A549 (cell line): ENCODE measurements at regions not wholly inside any gene's neighbourhood (a gene's known extent, or its start where the extent isn't known, plus 50 kb on each side); places are given as distances from the start of the nearest gene placed in this dataset.

Source experiments
- ATAC-seq, 2 experiments: fragments of 200-7000 bp in 1 of 2; fragments of >200 bp in 1 of 2; cut with Nextera tagmentation in 1 of 2; cut with Tn5 transposase in 1 of 2; 3 replicates each; pipeline versions ENCODE4 v1.8.0 to v1.9.1; 2018 to 2020; ENCODE audit warnings: mild to moderate bottlenecking in 1 of 2, moderate library complexity in 1 of 2
- CTCF ChIA-PET: fragments of 300-600 bp; sonication (Branson Sonifier 250); formaldehyde crosslinking; extraction: SDS; loops from one replicate; lab custom pipeline; 2021; ENCODE audit warnings: antibody characterized with exemption, inconsistent platforms; lab: Yijun Ruan, JAX
- POLR2A ChIA-PET: fragments of 350-600 bp; formaldehyde crosslinking; extraction: SDS; loops from one replicate; lab custom pipeline; 2021; ENCODE audit warnings: antibody characterized with exemption, inconsistent platforms; lab: Yijun Ruan, JAX
- DNase-seq, 2 experiments: peaks; one replicate each; pipeline versions ENCODE4 v3.0.0 to v3.0.0-alpha.2; 2011 to 2016; ENCODE audit warnings: low read depth in 1 of 2, low spot score in 1 of 2
- FAIRE-seq: peaks from 2 replicates; lab custom pipeline; 2011; peaks lifted over from hg19 to GRCh38; lab: Jason Lieb, UNC
- H3K27ac ChIP-seq, 2 experiments: fragments of >200 bp; sonication (Bioruptor Twin); formaldehyde crosslinking; 3 replicates each; pipeline ENCODE4 v1.5.1; 2016 to 2017
- H3K4me1 ChIP-seq: fragments of >200 bp; sonication (Bioruptor Twin); formaldehyde crosslinking; 3 replicates; pipeline ENCODE4 v1.6.1; 2016
- H3K4me2 ChIP-seq: fragments of >200 bp; sonication (Bioruptor Twin); formaldehyde crosslinking; 3 replicates; pipeline ENCODE4 v1.6.1; 2016
- H3K4me3 ChIP-seq: fragments of >200 bp; sonication (Bioruptor Twin); formaldehyde crosslinking; 3 replicates; pipeline ENCODE4 v1.5.1; 2016
- H3K9me3 ChIP-seq: fragments of >200 bp; sonication (Bioruptor Twin); formaldehyde crosslinking; 3 replicates; pipeline ENCODE4 v1.6.1; 2016
- CBX8 ChIP-seq: fragments of 200-600 bp; sonication (generic); IDR thresholded peaks from 2 replicates; pipeline ENCODE4 v1.6.1; 2016
- CHD2 ChIP-seq: fragments of 150-350 bp; IDR thresholded peaks from 2 replicates; pipeline ENCODE4 v1.6.1; 2014; ENCODE audit warnings: low read length; ENCODE audit not compliant: partially characterized antibody
- E2F6 ChIP-seq: IDR thresholded peaks from 2 replicates; pipeline ENCODE4 v1.6.1; 2012; ENCODE audit warnings: low read depth, borderline replicate concordance
- EHMT2 ChIP-seq: fragments of 200-600 bp; sonication (generic); IDR thresholded peaks from 2 replicates; pipeline ENCODE4 v1.6.1; 2016; ENCODE audit warnings: antibody characterized with exemption, low read depth, mild to moderate bottlenecking, moderate library complexity
- ESRRA ChIP-seq: fragments of 150-350 bp; IDR thresholded peaks from 2 replicates; pipeline ENCODE4 v1.6.1; 2014; ENCODE audit warnings: mild to moderate bottlenecking, low read length, borderline replicate concordance
- FOXS1 ChIP-seq: fragments of 250-450 bp; sonication (Bioruptor Pico); IDR thresholded peaks from 2 replicates; pipeline ENCODE4 v1.5.0; 2020; ENCODE audit warnings: mild to moderate bottlenecking, moderate library complexity
- GATA3 ChIP-seq: IDR thresholded peaks from 2 replicates; pipeline ENCODE4 v1.6.1; 2012; ENCODE audit warnings: borderline replicate concordance
- HMGXB4 ChIP-seq: fragments of 250-450 bp; sonication (Bioruptor Pico); IDR thresholded peaks from 2 replicates; pipeline ENCODE4 v1.5.0; 2021; ENCODE audit warnings: mild to moderate bottlenecking, moderate library complexity, borderline replicate concordance
- HOXA7 ChIP-seq: fragments of 250-450 bp; sonication (Bioruptor Pico); IDR thresholded peaks from 2 replicates; pipeline ENCODE4 v1.5.0; 2020; ENCODE audit warnings: mild to moderate bottlenecking, moderate library complexity
- HOXB5 ChIP-seq: fragments of 250-450 bp; sonication (Bioruptor Pico); IDR thresholded peaks from 2 replicates; pipeline ENCODE4 v1.5.0; 2020; ENCODE audit warnings: mild to moderate bottlenecking, moderate library complexity
- JUNB ChIP-seq: fragments of >200 bp; sonication (Bioruptor Twin); formaldehyde crosslinking; IDR thresholded peaks from 2 replicates; pipeline ENCODE4 v1.6.1; 2016
- NFE2L2 ChIP-seq: fragments of 150-350 bp; conservative IDR thresholded peaks from 2 replicates; pipeline ENCODE4 v1.6.1; 2014; ENCODE audit warnings: low read length
- NPAS2 ChIP-seq: fragments of 250-450 bp; sonication (Bioruptor Pico); IDR thresholded peaks from 2 replicates; pipeline ENCODE4 v1.8.0; 2022; ENCODE audit warnings: mild to moderate bottlenecking, moderate library complexity, borderline replicate concordance
- NR3C1 ChIP-seq: fragments of >200 bp; sonication (Bioruptor Twin); formaldehyde crosslinking; IDR thresholded peaks from 3 replicates; pipeline ENCODE4 v1.6.1; 2017
- PBX3 ChIP-seq: IDR thresholded peaks from 2 replicates; pipeline ENCODE4 v1.6.1; 2012
- REST ChIP-seq: fragments of 200-600 bp; sonication (generic); IDR thresholded peaks from 2 replicates; pipeline ENCODE4 v1.6.1; 2016; ENCODE audit warnings: antibody characterized with exemption, mild to moderate bottlenecking, moderate library complexity
- RFX5 ChIP-seq: fragments of 450-650 bp; IDR thresholded peaks from 2 replicates; pipeline ENCODE4 v1.7.1; 2014; ENCODE audit warnings: antibody characterized with exemption, mild to moderate bottlenecking, moderate library complexity
- SMC3 ChIP-seq: fragments of >200 bp; sonication (Bioruptor Twin); formaldehyde crosslinking; IDR thresholded peaks from 3 replicates; pipeline ENCODE4 v1.6.1; 2018; ENCODE audit warnings: inconsistent platforms
- SREBF2 ChIP-seq: fragments of 450-650 bp; IDR thresholded peaks from 2 replicates; pipeline ENCODE4 v1.6.1; 2014; ENCODE audit warnings: mild to moderate bottlenecking, moderate library complexity
- ZFP36 ChIP-seq: fragments of 450-650 bp; IDR thresholded peaks from 2 replicates; pipeline ENCODE4 v1.6.1; 2014; ENCODE audit warnings: borderline replicate concordance; ENCODE audit not compliant: partially characterized antibody
- ZSCAN20 ChIP-seq: fragments of 250-450 bp; sonication (Bioruptor Pico); IDR thresholded peaks from 2 replicates; pipeline ENCODE4 v1.8.0; 2022; ENCODE audit warnings: mild to moderate bottlenecking, moderate library complexity
- WGBS: methylation state at CpG from one replicate; pipeline ENCODE4 v1.1.6; 2017; ENCODE audit errors: missing lambda C conversion rate; 5-methylcytosine and 5-hydroxymethylcytosine counted together
- TF ChIP-seq, protein P1 (sequence below): fragments of 250-450 bp; sonication (Bioruptor Pico); IDR thresholded peaks from 2 replicates; pipeline ENCODE4 v1.5.0; 2020; ENCODE audit warnings: low read depth, mild to moderate bottlenecking, moderate library complexity

DNA sequence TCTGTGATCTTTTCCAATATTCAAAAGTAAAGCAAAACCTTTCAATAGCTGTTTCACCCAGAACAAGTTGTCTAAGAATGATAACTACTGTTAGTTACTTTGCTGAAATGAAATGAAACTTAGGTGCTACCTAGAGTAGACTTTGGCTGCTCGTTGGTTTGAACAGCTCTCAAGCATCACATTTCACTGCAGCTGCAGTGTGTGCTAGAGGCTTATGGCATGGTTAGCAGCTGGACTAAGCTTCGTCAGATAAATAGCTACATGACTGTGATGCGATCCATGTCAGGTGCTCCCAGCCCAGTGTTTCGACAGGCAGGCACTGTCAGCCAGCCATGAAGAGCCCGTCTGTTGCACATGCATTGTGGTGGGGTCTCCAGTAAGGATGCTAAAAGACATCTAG, 201.1 kb downstream of the TFAP2B start:
- ATAC-seq (no peak), DNase-seq (no peak), FAIRE-seq (no peak)
- Histone ChIP-seq H3K4me3 (no peak overlapping the region), H3K9me3 (no peaks in the 10 kb centered on the region), H3K27ac (no peak overlapping the region), H3K4me2 (no peak overlapping the region), H3K4me1 (no peaks in the 10 kb centered on the region)
- CTCF ChIA-PET = no interaction called here
- WGBS = 0% methylated on average over 2 of the region's 5 CpGs
- POLR2A ChIA-PET = no interaction called here
- TF ChIP-seq HOXA7 (CRISPR knock-in tag) (no peak), NPAS2 (CRISPR knock-in tag) (no peak), FOXS1 (CRISPR knock-in tag) (no peak), E2F6 (no peak)

DNA sequence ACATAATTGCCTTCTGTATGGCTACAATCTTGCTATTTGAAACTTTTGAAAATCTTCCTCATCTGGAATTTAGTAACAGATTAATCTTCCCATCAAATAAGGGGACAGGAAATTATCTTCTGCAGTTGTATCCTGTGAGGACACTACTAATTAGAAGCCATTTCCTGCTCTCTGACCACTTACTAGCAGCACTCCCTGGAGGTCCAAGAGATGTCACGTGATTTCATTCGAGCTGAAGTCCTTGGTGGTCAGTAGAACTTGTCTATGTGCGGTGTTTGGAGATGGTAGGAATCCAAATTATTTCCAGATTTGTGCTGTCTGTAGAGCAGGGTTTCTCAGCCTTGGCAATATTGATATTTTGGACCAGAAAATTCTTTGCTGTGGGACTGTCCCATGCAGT, 202.5 kb downstream of the TFAP2B start:
- Histone ChIP-seq H3K9me3 (no peaks in the 10 kb centered on the region), H3K4me1 (no peaks in the 10 kb centered on the region)
- ATAC-seq = no peak
- TF ChIP-seq SREBF2 (no peak), SMC3 (no peak), ZSCAN20 (CRISPR knock-in tag) (no peak)
- TF ChIP-seq, all 56 proteins: peak for 0
- H3K27ac ChIP-seq = no peak overlapping the region
- CTCF ChIA-PET = no interaction called here
- no peak overlapping the region for H3K4me2 ChIP-seq
- WGBS = 9% methylated on average over 3 of the region's 3 CpGs
- H3K4me3 ChIP-seq = no peak overlapping the region
- POLR2A ChIA-PET = no interaction called here
- FAIRE-seq = no peak
- no peak for DNase-seq

- H3K27ac ChIP-seq = no peak overlapping the region
Measured at GRCh38 chr6:51024126-51024525, 205.5 kb downstream of the TFAP2B start.

DNA sequence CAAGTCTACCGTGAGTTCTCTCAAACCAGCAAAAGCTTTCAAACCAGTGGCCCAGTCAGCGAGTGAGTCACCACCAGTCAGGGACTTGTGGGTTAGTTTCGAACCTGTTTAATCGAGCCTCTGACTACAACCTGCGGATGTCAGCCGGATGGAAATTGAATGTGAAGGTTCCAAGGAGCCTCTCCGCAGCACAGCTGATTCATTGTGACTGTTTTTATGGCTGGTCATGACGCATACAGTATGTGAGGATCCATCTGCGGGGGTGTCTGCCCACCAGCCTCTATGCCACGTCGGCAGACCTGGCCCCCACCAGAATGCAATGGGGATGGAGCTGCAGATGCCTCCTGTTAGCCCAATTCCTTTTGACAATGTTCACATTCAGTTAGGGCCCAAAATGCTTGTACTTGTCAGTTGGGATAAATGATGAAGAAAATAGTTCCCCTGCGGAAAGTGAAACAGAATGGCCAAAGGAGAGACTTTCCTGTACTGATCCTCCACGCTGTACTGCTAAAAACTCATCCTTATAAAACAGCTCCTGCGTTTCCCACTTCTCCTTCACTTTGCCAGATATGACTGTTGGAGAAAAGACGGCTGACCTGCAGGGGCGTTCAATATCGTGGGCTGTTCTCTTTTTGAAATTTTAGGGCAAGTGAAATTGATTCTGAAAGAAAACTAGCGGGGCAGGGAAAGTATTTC, 206.6 kb downstream of the TFAP2B start:
- 34% methylated on average over 16 of the region's 18 CpGs for WGBS
- no peak for TF ChIP-seq HOXB5 (CRISPR knock-in tag)
- TF ChIP-seq CHD2 = no peak
- TF ChIP-seq CBX8 = no peak
- no peak for TF ChIP-seq PBX3
- TF ChIP-seq GATA3 = no peak
- no peak for TF ChIP-seq RFX5
- no peak for TF ChIP-seq REST

More at GRCh38 chr6:51024126-51024525, 205.5 kb downstream of the TFAP2B start:
- H3K9me3 ChIP-seq = no peaks in the 10 kb centered on the region
- no peak overlapping the region for H3K4me3 ChIP-seq
- no peaks in the 10 kb centered on the region for H3K4me1 ChIP-seq
- ChIA-PET CTCF (interaction anchor here (0.6 kb wide), 1 partner anchor 57 kb away, joined by 3 read pairs; no protein-coding TSS in a partner anchor), POLR2A (no interaction called here)
- FAIRE-seq (no peak), DNase-seq (no peak), ATAC-seq (no peak)
- TF ChIP-seq FOXS1 (CRISPR knock-in tag) = no peak
- no peak for TF ChIP-seq CBX8
- TF ChIP-seq HMGXB4 (CRISPR knock-in tag) = no peak
- no peak for TF ChIP-seq CHD2
- no peak for TF ChIP-seq ESRRA
- TF ChIP-seq NR3C1 = no peak
- TF ChIP-seq NFE2L2 = no peak
- TF ChIP-seq EHMT2 = no peak
- TF ChIP-seq HOXB5 (CRISPR knock-in tag) = no peak
- TF ChIP-seq JUNB = no peak
- TF ChIP-seq, protein P1, sequence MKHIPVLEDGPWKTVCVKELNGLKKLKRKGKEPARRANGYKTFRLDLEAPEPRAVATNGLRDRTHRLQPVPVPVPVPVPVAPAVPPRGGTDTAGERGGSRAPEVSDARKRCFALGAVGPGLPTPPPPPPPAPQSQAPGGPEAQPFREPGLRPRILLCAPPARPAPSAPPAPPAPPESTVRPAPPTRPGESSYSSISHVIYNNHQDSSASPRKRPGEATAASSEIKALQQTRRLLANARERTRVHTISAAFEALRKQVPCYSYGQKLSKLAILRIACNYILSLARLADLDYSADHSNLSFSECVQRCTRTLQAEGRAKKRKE = no peak
- no peak for TF ChIP-seq HOXA7 (CRISPR knock-in tag)
- no peak for TF ChIP-seq ZFP36
- 60% methylated on average over 3 of the region's 3 CpGs for WGBS
- no peak overlapping the region for H3K4me2 ChIP-seq

More for the DNA sequence above, 206.6 kb downstream of the TFAP2B start:
- no peak for ATAC-seq
- CTCF ChIA-PET = no interaction called here
- POLR2A ChIA-PET = no interaction called here
- Histone ChIP-seq H3K4me2 (no peak overlapping the region), H3K9me3 (no peaks in the 10 kb centered on the region), H3K4me3 (no peak overlapping the region), H3K27ac (no peak overlapping the region), H3K4me1 (no peaks in the 10 kb centered on the region)
- no peak for FAIRE-seq
- DNase-seq = no peak
